Bronchial epithelial cell (primary cell): ENCODE measurements at regions not wholly inside any gene's neighbourhood (a gene's known extent, or its start where the extent isn't known, plus 50 kb on each side); places are given as distances from the start of the nearest gene placed in this dataset.
A peak's percentile ranks its signal among the peaks of the same experiment; 100 is the strongest.

ENCODE experiments used
- DNase-seq: peaks from one replicate; pipeline ENCODE4 v3.0.0-alpha.2; 2010; ENCODE audit warnings: low read depth
- FAIRE-seq: peaks from 2 replicates; lab custom pipeline; 2011; peaks lifted over from hg19 to GRCh38; lab: Jason Lieb, UNC
- H3K27me3 ChIP-seq: 2 replicates; pipeline ENCODE4 v1.5.1; 2011; ENCODE audit warnings: low read length; ENCODE audit not compliant: control insufficient read depth, insufficient read depth
- H3K36me3 ChIP-seq: 2 replicates; pipeline ENCODE4 v1.5.1; 2011; ENCODE audit warnings: low read length; ENCODE audit not compliant: control insufficient read depth, insufficient read depth
- H3K4me3 ChIP-seq: 2 replicates; pipeline ENCODE4 v1.5.1; 2011; ENCODE audit warnings: mild to moderate bottlenecking, low read depth, low read length, control low read depth
- CTCF ChIP-seq: IDR thresholded peaks from 2 replicates; pipeline ENCODE4 v1.5.1; 2011; ENCODE audit warnings: mild to moderate bottlenecking, moderate library complexity, low read length, control low read depth, inconsistent platforms; ENCODE audit not compliant: insufficient read depth, severe bottlenecking

GRCh38 chr5:125526966-125527365, 780.5 kb upstream of the ZNF608 start:
- no peak for FAIRE-seq
- DNase-seq, result peak; percentile 28
- H3K27me3 ChIP-seq, result no peaks in the 10 kb centered on the region
- no peak for TF ChIP-seq CTCF
- no peaks in the 10 kb centered on the region for H3K36me3 ChIP-seq
- no peak overlapping the region for H3K4me3 ChIP-seq

GRCh38 chr5:125528881-125529280, 782.4 kb upstream of the ZNF608 start:
- H3K36me3 ChIP-seq, result no peaks in the 10 kb centered on the region
- H3K27me3 ChIP-seq, result no peaks in the 10 kb centered on the region
- FAIRE-seq (no peak), DNase-seq (no peak)
- H3K4me3 ChIP-seq, result no peak overlapping the region
- TF ChIP-seq CTCF, result no peak

GRCh38 chr5:125530833-125531615, 784.6 kb upstream of the ZNF608 start:
- DNase-seq (no peak), FAIRE-seq (no peak)
- H3K27me3 ChIP-seq, result no peaks in the 10 kb centered on the region
- TF ChIP-seq CTCF, result no peak
- H3K36me3 ChIP-seq, result no peaks in the 10 kb centered on the region
- H3K4me3 ChIP-seq, result no peak overlapping the region

GRCh38 chr5:125536095-125536494, 789.7 kb upstream of the ZNF608 start:
- no peak for TF ChIP-seq CTCF
- FAIRE-seq, result no peak
- no peak for DNase-seq
- H3K4me3 ChIP-seq, result no peak overlapping the region
- H3K27me3 ChIP-seq, result no peaks in the 10 kb centered on the region
- no peaks in the 10 kb centered on the region for H3K36me3 ChIP-seq

GRCh38 chr5:125536582-125536981, 790.1 kb upstream of the ZNF608 start:
- Histone ChIP-seq H3K4me3 (no peak overlapping the region), H3K36me3 (no peaks in the 10 kb centered on the region), H3K27me3 (no peaks in the 10 kb centered on the region)
- no peak for TF ChIP-seq CTCF
- FAIRE-seq (no peak), DNase-seq (peak; percentile 82)

- DNase-seq (no peak), FAIRE-seq (no peak)
- no peaks in the 10 kb centered on the region for H3K27me3 ChIP-seq
- no peak overlapping the region for H3K4me3 ChIP-seq
- H3K36me3 ChIP-seq, result no peaks in the 10 kb centered on the region
- no peak for TF ChIP-seq CTCF
Observed at GRCh38 chr5:125537661-125538060, 791.2 kb upstream of the ZNF608 start.
